ENCODE measurements at regions not wholly inside any gene's neighbourhood (a gene's known extent, or its start where the extent isn't known, plus 50 kb on each side); places are given as distances from the start of the nearest gene placed in this dataset.
A peak's percentile ranks its signal among the peaks of the same experiment; 100 is the strongest.

DNA sequence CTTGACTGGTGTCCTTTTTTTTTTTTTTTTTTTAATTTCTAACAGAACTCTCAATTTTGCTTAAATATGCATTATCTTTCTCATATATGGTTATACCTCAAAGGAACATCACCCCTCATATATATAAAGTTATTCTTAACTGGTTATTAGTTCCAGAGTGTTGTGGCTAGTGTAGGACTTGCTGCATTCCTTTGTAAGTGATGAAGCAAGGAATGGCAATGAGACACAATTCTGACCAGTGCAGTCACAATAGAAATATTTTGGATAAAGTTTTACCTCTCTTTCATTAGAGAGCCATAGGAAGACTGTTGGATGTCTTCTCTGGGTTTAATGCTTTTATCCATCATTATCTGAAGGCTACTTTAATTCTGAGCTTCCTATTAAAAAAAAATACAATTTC, 75.5 kb upstream of the CBLB start:
- in situ Hi-C loops (cut with HindIII; ENCODE audit: low sequenced_read_pairs), result no loop called here
- no peak overlapping the region for H3K4me3 ChIP-seq (ENCODE audit: low read depth, low read length)
- DNase-seq (ENCODE audit: low read depth, low spot score), result peak; percentile 40
- TF ChIP-seq CTCF (IDR thresholded peaks at IDR 0.05; ENCODE audit: low read depth, low read length), result no peak

GRCh38 chr3:105944721-105945120, 75.9 kb upstream of the CBLB start:
- DNase-seq (ENCODE audit: low read depth, low spot score), result peak; percentile 76
- H3K4me3 ChIP-seq (ENCODE audit: low read depth, low read length), result no peak overlapping the region

GRCh38 chr3:105948101-105948500, 79.3 kb upstream of the CBLB start:
- H3K4me3 ChIP-seq (ENCODE audit: low read depth, low read length), result no peak overlapping the region
- no peak for DNase-seq (ENCODE audit: low read depth, low spot score)
- no peak for TF ChIP-seq CTCF (IDR thresholded peaks at IDR 0.05; ENCODE audit: low read depth, low read length)
- in situ Hi-C loops (cut with HindIII; ENCODE audit: low sequenced_read_pairs), result no loop called here

More at GRCh38 chr3:105944721-105945120, 75.9 kb upstream of the CBLB start:
- no peak for TF ChIP-seq CTCF (IDR thresholded peaks at IDR 0.05; ENCODE audit: low read depth, low read length)
- in situ Hi-C loops (cut with HindIII; ENCODE audit: low sequenced_read_pairs), result no loop called here

- no peak overlapping the region for H3K4me3 ChIP-seq (ENCODE audit: low read depth, low read length)
- in situ Hi-C loops (cut with HindIII; ENCODE audit: low sequenced_read_pairs), result no loop called here
- TF ChIP-seq CTCF (IDR thresholded peaks at IDR 0.05; ENCODE audit: low read depth, low read length), result no peak
- no peak for DNase-seq (ENCODE audit: low read depth, low spot score)
These were observed 82.2 kb upstream of the CBLB start for GRCh38 chr3:105950881-105951600.

DNA sequence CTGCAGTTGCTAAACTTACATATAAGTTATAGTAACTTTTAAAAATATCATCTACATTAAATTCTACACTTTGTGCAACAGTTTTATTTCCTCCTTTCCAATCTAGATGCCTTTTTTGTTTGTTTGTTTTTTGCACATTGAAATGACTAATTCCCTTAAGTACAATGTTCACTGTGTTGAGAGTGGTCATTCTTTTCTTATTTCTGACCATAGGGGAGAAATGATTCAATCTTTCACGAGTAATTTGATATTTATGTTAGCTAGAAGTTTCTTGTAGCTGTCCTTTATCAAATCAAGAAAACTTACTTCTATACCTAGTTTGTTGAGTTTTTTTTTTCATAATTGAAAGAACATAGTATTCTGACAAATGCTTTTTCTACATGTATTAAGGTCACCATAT, 85.0 kb upstream of the CBLB start:
- TF ChIP-seq CTCF (IDR thresholded peaks at IDR 0.05; ENCODE audit: low read depth, low read length), result no peak
- in situ Hi-C loops (cut with HindIII; ENCODE audit: low sequenced_read_pairs), result no loop called here
- DNase-seq (ENCODE audit: low read depth, low spot score), result peak; percentile 12
- H3K4me3 ChIP-seq (ENCODE audit: low read depth, low read length), result no peak overlapping the region

GRCh38 chr3:105956306-105956705, 87.5 kb upstream of the CBLB start:
- no peak for DNase-seq (ENCODE audit: low read depth, low spot score)
- H3K4me3 ChIP-seq (ENCODE audit: low read depth, low read length), result no peak overlapping the region
- TF ChIP-seq CTCF (IDR thresholded peaks at IDR 0.05; ENCODE audit: low read depth, low read length), result no peak
- in situ Hi-C loops (cut with HindIII; ENCODE audit: low sequenced_read_pairs), result no loop called here
